HG02870 (cell line): ENCODE measurements at regions not wholly inside any gene's neighbourhood (a gene's known extent, or its start where the extent isn't known, plus 50 kb on each side); places are given as distances from the start of the nearest gene placed in this dataset.

Experiments
- ATAC-seq: cut with Tn5 transposase; IDR thresholded peaks from one replicate; pipeline ENCODE4 v1.9.1; 2021; ENCODE audit warnings: mild to moderate bottlenecking, moderate library complexity; ENCODE audit not compliant: unreplicated experiment

DNA sequence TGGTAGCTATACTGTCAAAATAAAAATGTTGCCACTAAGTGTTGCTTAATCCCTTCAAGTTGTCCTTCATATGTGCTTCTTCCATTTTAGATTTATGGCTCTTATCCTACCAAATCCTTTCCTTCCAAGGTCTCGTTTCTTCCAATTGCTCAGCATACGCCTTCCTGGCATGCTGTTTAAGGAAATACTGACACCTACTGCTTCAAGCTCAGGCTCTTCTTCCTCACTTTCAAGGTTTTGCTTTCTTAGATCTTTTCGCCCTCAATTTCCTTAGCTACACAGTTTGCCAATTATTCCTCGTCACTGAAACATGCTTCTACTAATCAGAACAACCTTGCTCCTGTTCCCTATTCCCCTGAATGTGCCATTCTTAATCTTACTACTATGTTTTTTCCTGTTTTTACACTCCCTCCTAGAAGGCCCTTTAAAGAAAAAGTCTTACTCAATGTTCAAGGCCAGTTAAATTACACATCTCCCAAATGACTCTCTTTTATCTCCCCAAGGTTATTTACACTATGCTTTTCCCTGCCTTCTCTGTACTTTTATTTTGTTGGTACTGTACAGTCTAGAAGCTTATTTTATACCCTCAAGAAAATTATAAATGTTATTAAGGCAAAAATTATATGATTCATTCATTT lies 343.1 kb downstream of the MZT1 start:
- no peak for ATAC-seq

DNA sequence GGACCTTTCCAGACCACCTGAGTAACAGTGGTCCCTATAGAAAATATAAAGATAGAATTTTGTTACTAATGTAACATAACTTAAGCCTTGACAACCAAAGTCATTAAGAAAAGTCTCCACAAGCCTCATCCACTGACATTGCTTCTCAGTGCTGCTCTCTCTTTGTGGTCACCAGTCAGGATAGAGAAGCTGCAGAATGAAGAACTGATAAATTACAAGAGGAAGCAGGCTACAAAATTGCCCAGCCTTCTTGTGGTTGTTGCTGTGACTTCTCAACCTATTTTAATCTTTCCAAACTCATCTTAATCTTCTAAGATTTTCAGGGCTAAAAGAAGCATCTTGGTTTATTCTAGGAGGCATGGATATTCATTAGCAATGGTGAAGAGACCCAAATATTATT lies 343.8 kb downstream of the MZT1 start:
- ATAC-seq = no peak

DNA sequence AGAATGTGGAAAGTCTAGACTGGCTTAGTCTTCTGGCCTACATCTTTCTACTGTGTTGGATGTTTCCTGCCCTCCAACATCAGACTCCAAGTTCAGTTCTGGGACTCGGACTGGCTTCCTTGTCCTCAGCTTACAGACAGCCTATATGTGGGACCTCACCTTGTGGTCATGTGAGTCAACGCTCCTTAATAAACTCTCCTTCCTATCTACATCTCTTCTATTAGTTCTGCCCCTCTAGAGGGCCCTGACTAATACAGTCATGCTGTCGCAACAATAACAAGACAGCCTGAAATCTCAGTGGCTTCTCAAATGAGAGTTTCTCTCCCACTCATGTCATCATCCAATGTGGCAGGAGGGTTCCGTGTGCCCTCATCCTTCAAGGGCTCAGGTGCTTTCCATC lies 347.8 kb downstream of the MZT1 start:
- no peak for ATAC-seq

DNA sequence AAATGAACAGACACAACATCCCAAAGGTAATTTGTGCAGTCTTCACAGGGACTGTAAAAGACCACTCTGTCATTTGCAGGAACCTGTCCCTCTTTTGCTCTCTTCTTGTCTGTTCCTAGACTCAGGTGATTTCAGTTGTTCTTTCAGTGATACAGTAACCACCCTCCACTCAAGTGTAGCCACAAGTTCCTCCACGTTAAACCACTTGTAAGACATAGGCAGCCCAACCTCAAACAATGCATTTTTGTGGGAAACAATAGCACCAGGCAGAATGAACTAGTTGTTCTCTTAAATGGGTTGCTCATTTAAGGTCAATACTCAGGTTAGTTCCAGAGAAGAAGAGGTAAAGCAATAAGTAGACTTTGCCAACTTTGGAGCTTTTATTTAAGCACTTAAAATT lies 359.4 kb downstream of the MZT1 start:
- ATAC-seq = no peak

DNA sequence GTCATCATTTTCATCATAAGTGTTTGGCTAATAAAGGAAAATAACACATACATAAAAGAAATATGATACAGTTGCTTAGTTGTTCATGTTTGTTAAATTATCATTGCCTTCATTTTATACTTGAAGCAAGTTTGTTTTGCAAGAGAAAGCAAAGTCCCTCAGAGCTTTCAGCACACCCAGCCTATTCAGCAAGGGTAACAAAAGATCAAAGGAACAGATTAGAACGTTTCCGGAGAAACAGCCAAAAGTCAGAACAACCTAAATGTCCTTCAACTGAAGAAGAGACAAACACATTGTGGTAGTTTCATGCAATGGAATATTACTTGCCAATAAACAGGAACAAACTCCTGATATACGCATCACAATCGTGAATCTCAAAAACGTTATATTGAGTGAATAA lies 380.7 kb downstream of the MZT1 start:
- no peak for ATAC-seq

DNA sequence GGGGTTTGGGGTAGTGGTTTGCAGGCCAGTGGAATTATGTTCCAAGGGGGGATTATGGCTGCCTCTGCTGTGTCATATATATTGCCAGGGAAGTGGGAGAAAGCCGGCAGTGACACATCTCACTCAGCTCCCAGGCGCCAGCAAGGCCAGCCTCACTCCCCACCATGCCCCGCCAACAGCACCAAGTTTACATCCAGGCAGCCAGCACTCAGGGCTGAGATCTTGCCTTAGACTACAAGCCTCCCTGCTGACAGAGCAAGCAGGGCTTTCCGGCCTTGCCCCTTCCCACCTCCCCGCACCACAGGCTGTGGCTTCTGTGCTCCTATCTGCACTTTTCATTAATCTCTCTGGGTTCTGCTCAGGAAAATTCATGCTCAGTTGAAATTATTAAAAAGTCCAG lies 385.1 kb downstream of the MZT1 start:
- no peak for ATAC-seq

DNA sequence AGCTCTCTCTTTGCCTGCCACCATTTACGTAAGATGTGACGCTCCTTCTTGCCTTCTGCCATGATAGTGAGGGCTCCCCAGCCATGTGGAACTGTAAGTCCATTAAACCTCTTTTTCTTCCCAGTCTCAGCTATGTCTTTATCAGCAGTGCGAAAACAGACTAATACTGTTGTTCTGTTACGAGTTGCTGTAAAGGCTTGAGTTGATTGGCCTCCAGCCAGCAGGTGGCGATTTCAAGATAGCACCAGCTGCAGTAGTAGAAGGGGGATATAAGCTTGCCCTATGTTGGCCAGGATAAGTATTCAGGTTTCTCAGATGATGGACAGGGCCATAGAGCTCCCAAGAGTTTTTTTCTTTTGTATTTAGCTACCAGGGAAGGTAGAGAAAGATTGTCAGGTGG lies 385.5 kb downstream of the MZT1 start:
- ATAC-seq = no peak

DNA sequence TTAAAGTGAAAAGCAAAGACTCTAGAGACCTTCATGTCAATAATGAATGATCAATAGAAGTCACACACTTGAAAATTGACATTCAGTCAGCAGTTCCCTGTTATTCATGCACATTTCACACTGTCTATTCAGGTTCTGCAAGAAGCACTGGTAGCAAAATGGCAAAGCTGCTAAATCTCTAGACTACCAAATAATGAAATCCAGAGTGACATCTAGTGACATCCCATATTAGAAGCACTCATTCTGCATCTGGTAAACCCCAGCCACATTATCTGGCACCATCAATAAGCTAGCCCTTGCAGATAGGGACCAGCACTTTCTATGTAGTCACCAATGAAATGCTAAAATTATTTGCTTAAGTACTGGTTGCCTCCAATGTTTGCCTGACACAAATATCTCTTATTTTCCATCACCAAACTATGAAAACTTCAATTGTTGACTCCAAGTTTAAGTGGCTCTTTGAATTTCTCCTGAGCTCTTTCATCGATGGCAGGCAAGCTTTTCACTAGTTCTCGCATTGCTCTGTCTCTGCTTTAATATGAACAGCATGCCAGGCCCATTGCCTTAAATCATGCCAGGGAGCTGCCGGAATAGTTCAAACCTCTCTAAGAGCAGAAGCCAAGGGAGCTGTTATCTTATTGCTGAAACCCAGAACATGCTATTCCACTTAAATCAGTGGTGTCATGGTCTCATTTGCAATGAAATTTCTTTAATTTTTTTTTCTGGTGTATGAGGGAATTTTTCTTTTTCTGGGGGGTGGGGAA lies 409.9 kb downstream of the MZT1 start:
- no peak for ATAC-seq

DNA sequence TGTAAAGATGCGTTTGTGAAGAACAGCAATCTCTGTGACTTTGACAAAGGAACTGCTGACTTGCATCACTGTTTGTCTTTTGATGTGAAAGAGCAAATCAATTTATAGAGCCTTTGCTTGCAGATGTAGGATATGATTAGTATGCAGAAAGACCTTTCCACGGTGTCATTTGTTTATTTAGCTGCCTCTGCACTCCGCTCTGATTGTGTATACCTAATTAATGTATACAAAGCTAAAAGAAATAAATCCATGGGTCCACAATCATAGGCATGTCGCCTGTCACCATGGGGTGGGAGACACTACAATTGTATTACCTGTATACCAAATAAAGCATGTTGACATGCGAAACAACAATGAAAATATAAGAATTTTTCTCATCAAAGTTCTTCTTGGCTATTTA lies 410.7 kb downstream of the MZT1 start:
- no peak for ATAC-seq

DNA sequence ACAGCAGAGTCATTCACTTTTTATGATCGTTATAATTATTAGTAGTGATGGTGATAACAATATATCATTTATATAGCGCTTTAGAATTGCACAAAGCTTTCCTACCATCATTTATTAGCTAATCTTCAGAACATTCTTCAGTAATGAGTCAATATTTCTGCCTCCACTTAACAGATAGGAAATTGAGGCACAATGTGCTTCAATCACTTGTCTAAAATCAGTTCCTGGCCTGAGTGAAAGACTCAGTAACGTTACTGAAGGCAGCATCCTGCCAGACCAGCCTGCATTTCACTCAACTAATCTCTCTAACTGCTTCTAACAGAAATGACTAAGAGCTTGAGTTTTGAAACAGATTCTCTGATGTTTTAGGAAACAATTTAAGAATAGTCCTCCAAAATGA lies 412.1 kb downstream of the MZT1 start:
- ATAC-seq = no peak

DNA sequence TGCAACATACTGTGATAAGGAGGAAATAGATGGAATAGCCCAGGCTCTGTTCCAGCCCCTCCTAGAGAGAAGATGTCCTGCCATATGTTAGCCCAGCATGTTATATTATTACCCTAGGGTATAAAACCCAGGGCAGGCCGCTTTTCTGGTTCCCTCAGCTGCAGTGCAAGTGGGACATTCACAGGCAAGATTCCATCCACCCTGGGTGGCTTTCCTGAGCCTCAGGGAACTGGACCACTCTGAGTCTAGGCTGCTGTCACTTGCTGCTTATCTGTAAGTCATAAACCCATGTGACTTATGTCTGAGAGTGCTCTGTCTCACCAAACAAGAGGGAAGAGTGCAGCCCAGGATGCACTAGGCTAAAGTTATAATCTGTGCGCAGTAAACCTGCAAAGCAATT lies 413.2 kb downstream of the MZT1 start:
- ATAC-seq = no peak

DNA sequence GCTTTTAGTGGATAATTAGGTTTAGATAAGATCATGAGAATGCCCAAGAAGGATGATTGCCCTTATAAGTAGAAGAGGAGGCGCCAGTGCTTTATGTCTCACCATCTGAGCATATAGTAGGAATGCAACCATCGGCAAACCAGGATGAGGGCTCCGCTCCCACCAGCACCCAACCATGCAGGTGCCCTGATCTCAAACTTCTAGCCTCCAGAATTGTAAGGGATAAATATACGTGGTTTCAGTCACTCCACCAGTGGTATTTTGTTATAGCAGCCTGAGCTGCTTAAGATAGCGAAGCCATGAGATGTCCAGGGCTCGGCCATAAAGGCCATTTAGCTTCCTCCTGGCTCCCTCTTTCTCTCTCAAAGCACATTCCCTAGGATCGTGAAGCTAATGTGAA lies 413.9 kb downstream of the MZT1 start:
- no peak for ATAC-seq

DNA sequence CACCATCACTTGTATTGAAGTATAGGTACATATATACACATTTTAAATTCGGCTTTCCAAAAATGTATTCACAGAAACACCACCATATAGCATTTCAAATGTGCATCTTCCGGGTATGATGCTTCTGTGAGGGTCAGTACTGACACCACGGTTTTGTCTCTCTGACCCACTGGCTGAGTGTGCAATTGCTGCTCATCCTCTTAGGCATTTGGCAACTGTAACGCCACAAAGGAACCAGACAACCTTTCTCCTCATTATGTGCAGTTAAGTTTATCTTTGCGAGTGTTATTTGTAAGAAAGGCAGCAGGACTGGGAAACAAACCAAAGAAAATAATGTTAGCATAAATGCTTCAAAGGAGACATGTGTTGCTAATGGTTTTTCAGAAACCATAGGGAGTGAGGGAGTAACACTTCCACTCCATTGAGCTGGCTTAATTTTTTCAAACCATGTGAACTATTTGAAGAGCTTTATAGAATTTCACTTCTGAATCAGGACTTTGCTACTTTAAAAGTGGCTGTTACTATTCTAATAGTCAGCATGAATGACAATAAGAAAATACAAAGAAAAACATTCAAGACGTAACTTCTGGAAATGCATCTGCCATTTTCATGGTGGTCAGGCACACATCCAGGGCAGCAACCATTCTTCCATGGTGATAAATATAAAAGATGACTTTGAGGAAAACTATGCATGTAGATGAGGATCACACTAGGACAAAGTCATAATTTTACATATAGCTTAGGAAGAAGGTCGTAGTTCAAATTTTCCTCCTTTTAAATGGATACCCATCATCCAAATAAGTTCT lies 423.3 kb downstream of the MZT1 start:
- ATAC-seq = no peak

DNA sequence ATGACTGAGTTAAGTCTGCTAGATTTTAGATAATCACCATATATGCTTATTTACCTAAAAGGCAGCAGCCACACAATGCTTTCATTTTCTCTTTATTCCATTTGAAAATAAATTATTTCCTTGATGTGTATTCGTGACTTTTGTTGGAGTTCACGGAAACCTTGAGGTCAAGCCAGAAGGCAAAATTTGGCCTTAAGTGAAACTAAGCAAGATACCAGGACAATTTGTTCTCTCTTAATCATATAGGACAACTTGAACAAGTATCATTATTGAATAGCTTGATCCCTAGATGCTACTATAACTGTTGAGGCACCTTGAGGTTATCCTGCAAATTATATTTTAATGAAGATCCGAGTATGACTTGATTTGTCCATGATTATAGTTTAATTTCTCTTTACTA lies 429.2 kb upstream of the DACH1 start:
- ATAC-seq = no peak

DNA sequence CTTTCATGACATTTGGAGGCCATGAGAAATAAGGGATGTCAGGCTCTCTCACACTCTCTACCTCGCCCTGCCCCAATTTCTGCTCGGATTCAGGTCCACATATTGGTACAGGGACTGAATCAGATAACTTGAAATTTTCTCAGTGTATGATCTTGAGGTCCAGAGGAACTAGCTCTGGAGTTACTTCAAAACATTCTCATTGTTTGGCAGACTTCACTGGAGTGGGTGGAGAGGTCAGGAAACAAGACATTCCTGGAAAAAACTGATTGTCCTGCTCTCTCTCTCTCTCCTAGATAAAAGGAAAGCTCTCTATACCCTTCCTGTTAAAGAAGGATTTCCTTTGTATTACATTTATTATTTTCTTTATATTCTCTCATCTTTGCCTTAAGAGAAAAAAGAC lies 428.1 kb upstream of the DACH1 start:
- ATAC-seq = no peak

DNA sequence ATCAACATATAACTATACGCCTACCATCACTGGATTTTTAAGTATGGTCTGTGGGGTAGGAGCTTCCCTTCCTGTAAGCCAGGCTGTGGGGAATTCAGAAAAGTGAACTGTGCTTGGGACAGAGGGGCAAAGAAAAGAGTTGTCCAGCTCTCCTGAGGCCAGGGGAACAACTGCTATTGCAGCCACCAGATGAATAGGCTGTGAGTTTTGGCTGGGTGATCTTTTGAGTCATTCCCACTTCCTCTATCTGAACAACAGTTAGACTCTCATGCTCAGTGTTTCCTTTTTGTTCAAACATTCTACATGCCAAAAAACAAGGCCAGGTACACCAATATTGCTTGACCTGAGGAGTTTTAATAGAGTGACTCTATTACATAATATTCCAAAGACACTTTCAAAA lies 426.2 kb upstream of the DACH1 start:
- no peak for ATAC-seq

DNA sequence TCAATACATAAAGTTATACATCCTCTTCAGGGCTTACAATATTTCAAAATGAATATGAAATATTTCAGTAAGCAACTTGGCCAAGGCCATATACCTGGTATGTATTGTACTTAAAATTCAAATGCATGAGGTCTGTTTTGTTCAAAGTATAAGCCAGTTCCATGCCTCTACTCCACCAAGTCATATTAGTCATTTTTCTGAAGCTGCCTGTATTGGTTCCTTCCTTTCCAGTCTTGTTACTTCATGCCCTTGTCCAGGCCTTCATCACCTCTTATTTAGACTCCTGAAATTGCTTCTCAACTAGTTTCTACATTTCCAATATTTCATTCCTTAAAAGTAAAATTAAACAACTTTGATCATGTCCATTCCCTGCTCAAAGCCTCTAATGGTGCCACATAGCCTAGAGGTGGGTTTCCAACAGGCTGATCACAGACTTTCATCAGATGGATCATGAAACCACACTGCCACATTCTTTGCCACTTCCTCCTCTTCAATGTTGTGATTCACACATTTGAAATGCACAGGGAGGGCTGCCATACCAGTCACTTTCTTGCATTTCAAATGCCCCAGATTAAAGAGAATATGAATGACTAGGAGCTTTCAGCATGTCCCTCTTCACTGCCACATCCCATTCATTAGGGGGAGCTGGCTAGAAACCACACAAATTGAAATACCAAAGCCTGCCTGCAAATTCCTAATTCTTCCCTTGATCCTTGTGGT lies 424.1 kb upstream of the DACH1 start:
- no peak for ATAC-seq

DNA sequence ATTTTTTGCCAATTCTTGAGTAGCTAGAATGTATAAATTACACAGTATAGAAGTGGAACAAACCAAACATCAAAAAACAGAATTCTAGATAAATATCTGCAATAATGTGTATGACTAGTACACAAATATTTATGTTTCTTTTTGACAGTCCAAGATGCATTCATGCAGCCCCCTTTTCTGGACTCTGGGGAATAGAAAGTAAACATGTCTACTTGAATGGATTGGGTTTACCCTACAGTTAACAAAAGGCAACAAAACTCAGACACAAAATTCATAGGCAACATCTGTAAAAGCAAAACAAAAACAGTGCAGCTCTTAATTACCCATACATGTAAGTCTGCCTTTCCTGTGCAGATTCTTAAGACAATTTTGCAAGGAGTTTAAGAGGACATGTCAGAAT lies 419.4 kb upstream of the DACH1 start:
- no peak for ATAC-seq

DNA sequence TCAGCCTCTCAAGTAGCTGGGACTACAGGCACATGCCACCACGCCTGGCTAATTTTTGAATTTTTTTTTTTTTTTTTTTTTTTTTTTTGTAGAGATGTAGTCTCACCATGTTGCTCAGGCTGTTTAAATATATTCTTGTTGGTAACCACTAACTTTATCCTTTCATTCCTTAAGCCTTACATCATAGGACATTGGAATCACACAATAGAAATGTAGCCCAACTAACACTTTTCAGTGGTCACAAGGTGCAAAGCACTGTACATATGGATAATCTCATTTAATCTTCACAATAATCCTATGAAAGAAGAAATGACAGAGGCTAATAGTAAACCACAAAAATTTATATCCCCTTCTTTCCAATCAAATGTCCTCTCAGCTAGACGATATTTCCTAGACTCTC lies 417.8 kb upstream of the DACH1 start:
- ATAC-seq = no peak

DNA sequence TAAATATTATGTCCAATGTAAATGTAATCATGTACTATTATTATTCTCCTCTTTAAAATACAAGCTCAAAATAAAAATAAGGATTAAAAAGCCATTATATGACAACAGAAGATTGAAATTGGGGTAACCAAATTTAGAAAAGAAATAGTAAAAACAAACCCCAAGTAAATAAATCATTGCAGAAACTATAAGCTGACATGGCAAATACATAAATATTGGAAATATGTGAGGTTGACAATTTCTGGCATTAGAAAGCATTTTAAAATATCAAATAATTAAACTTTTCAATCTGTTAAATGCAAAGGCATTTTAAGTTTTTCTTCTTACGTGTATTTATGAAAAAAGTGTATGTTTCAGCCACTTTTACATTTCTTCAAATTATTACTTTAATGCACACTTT lies 394.7 kb upstream of the DACH1 start:
- ATAC-seq = no peak

DNA sequence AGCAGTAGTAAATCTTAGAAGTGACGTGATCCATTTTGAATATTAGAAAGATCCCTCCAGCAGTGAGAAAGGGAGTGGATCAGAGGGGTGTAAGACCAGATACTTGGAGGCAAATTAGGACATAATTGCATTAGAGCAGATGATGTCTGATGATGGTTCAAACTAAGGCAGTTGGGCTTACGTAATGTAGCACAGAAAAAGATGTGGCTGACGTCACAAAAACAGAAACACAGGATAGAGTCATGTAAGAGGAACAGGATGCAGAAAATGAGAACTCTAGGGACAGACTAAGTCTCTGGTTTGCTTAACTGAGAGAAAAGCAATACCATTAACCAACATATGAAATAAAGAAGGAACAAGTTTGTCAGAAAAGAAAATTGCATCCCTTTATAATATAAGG lies 392.5 kb upstream of the DACH1 start:
- no peak for ATAC-seq
